Hematopoietic multipotent progenitor cell treated with erythropoietin and hydrocortisone succinate and interleukin-3 and kit ligand, for 17 days (in vitro differentiated cells): ENCODE measurements at regions not wholly inside any gene's neighbourhood (a gene's known extent, or its start where the extent isn't known, plus 50 kb on each side); places are given as distances from the start of the nearest gene placed in this dataset.

Experiments
- DNase-seq: peaks from one replicate; pipeline ENCODE4 v3.0.0-alpha.2; 2015; ENCODE audit warnings: low spot score

DNA sequence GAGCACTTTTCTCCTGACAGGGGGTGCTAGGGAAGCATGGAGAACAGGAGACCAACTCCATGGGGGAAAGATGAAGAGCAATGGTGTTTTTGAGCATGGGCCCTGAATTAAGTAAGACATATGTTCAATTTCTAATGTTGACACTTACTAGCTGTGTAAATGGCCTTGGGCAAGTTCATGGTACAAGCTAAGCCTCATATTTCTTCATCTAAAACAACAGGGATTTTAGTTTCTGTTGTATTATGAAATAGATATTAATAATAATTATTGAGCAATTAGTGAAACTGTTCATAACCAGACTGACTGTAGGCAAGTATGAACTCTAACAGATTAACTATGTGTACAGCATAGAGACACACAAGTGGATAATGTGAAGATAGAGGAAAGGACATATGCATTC lies 515.0 kb upstream of the FAT1 start:
- DNase-seq, result no peak

GRCh38 chr4:187251896-187252295 lies 528.2 kb upstream of the FAT1 start:
- DNase-seq, result no peak

GRCh38 chr4:187256897-187257296 lies 533.2 kb upstream of the FAT1 start:
- DNase-seq, result no peak

GRCh38 chr4:187258651-187259401 lies 535.2 kb upstream of the FAT1 start:
- DNase-seq, result no peak

- no peak for DNase-seq
These were observed 545.3 kb upstream of the FAT1 start for GRCh38 chr4:187268940-187269339.

GRCh38 chr4:187270154-187270553 lies 546.5 kb upstream of the FAT1 start:
- DNase-seq, result no peak

DNA sequence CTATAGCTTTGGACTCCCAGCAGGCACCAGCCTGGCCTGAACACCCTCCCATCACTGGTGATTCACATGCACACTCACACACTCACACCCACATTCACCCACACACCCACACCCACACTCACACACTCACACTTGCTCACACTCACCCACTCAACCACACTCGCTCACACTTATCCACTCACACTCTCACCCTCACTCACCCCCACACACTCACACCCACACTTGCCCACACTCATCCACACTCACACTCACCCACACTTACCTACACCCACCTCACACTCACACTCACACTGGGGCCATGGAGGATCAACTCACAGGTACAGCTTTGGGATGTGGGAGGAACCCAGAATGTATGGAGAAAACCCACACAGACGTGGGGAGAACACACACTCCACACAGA lies 548.2 kb upstream of the FAT1 start:
- DNase-seq, result no peak

- no peak for DNase-seq
These were observed 550.5 kb upstream of the FAT1 start for GRCh38 chr4:187274153-187274552.

GRCh38 chr4:187276736-187277408 lies 553.2 kb upstream of the FAT1 start:
- DNase-seq, result no peak

DNA sequence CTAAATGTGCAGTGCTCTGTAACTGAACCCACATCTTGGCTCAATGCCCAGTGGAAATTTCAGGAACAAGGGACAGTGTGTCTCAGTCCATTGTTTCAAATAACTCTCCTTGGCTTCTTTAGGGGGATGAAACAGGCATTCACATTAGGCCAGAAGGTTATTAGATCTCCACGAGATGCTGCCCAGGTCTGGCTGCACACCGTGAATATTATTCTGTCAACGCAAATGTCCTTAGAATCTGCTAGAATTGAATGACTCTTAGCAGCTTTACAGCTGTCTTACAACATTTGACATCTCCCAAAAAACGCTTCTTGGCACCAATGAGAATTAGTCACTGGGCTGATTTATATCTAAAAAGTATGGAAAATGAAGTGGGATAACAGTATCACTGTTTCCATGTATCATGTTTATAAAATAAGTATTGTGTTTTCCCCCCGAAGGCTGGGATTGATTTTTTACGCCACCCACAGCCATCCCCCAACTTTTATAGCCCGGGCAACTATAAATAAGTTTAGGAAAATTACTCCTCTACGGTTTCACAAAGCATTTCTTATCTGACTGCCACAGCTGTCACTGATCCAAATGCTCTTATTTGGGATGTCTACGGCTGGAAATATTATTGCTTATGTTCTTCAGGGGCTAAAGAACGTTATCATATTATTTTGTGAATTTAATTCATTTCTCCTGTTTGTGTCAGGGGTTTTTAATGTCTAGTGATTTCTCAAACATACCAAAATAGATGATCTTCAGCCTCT lies 559.7 kb upstream of the FAT1 start:
- no peak for DNase-seq

DNA sequence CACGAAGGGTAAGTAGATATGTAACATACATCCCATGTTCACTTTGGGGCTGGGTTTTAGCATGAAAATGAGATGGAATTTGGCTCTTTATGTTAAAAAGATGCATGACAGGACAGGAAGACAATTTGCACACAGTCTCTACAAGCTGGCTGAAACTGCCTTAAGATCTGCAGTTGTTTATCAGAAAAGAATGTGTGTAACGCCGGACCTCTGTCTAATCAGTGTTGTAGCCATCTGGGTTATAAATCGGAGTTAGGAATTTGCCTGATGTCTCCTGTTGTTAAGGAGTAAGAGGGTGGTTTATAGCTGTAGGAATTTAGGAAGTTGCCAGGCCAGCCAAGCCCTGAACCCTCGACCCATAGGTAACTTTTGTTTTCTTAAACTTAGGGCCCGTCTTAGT lies 562.9 kb upstream of the FAT1 start:
- DNase-seq, result no peak

- no peak for DNase-seq
These were observed 565.7 kb upstream of the FAT1 start for GRCh38 chr4:187289371-187289770.

DNA sequence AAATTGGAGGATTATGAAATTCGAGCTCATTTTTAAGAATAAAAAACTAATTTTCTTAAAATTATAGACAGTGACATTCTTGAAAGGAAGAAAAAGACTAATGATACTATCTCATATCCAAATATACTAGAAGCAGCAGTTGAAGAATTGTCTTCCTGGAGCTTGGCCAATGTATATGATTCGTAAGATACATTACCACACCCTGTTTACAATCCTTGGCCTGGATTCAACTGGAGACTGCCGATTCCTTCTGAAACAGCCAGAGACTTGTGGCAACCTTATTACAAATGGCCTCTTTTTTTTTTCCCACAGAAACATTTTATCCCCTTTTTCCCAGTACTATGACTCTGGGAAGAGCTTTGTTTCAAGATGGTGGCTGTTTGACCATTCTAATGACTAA lies 571.2 kb upstream of the FAT1 start:
- no peak for DNase-seq

GRCh38 chr4:187301923-187302322 lies 578.3 kb upstream of the FAT1 start:
- no peak for DNase-seq

GRCh38 chr4:187302457-187303150 lies 578.9 kb upstream of the FAT1 start:
- no peak for DNase-seq

DNA sequence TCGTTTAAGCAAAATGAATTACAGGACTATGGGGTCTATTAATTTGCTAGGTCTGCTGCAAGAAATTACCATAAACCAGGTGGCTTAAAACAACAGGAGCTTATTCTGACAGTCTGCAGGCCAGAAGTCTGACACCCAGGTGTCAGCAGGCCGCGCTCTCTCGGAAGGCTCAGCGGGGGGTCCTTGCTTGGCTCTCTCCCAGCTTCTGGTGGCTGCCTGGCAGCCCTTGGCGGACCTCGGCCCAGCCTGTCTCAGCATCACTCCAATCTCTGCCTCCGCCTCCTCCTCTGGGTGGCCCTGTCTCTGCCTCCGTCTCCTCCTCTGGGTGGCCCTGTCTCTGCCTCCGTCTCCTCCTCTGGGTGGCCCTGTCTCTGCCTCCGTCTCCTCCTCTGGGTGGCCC lies 580.5 kb upstream of the FAT1 start:
- DNase-seq, result no peak

GRCh38 chr4:187307131-187307530 lies 583.5 kb upstream of the FAT1 start:
- DNase-seq, result no peak

GRCh38 chr4:187309456-187309855 lies 585.8 kb upstream of the FAT1 start:
- DNase-seq, result no peak

- no peak for DNase-seq
These were observed 588.6 kb upstream of the FAT1 start for GRCh38 chr4:187312299-187312698.

DNA sequence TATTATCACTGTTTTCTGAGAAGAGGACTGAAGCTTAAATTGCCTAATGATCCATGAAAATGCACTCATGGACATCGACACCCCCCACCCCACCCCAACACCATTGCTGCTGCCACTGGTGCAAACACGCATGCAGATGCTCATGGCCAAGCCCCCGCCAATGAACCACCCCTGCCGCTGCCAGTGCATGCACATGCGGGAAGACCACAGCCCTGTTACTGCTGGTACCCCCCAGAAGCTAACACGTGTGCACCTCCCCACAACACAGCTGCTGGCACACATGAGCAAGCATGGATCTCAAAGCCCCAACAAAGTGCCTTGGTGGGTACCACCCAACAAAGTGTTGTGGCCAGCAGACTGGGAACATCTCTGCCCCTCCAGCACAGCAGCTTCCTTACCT lies 594.1 kb upstream of the FAT1 start:
- DNase-seq, result no peak

DNA sequence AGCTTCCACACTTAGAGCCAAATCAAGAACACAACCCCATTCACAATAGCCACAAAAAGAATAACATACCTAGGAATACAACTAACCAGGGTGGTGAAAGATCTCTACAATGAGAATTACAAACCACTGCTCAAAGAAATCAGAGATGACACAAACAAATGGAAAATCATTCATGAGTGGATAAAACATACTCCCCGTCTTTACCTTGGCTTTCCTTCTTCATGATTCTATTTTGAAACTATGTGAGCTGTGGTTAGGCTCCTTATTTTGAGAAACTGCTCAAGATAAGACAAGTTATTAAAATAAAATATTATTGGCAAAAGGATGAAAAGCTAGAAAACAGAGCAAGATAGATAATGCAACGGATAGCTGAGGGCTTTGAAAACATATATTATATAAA lies 598.1 kb upstream of the FAT1 start:
- DNase-seq, result no peak

- DNase-seq, result no peak
These were observed 608.5 kb upstream of the FAT1 start for GRCh38 chr4:187332141-187332540.

GRCh38 chr4:187333151-187333550 lies 609.5 kb upstream of the FAT1 start:
- no peak for DNase-seq
